Neural cell (in vitro differentiated cells): ENCODE measurements at regions not wholly inside any gene's neighbourhood (a gene's known extent, or its start where the extent isn't known, plus 50 kb on each side); places are given as distances from the start of the nearest gene placed in this dataset.

ENCODE experiments used
- EP300 ChIP-seq: fragments of 450-650 bp; conservative IDR thresholded peaks from 2 replicates; pipeline ENCODE4 v1.6.1; 2014; ENCODE audit warnings: antibody characterized with exemption, mild to moderate bottlenecking, moderate library complexity; ENCODE audit not compliant: poor library complexity, severe bottlenecking
- EZH2 ChIP-seq: fragments of 200-600, 300-800 bp; shearing (Covaris generic), sonication (generic); IDR thresholded peaks from 2 replicates; pipeline ENCODE4 v1.6.1; 2014; ENCODE audit warnings: antibody characterized with exemption, low read length, borderline replicate concordance, mild to moderate bottlenecking; ENCODE audit not compliant: insufficient read depth, poor library complexity, severe bottlenecking
- MXI1 ChIP-seq: fragments of 450-650 bp; conservative IDR thresholded peaks from 2 replicates; pipeline ENCODE4 v1.6.1; 2014; ENCODE audit warnings: antibody characterized with exemption, mild to moderate bottlenecking; ENCODE audit not compliant: poor library complexity, severe bottlenecking
- POLR2AphosphoS5 ChIP-seq: IDR thresholded peaks from 2 replicates; pipeline ENCODE4 v1.6.1; 2012
- RAD21 ChIP-seq: fragments of 450-650 bp; conservative IDR thresholded peaks from 2 replicates; pipeline ENCODE4 v1.6.1; 2014; ENCODE audit warnings: antibody characterized with exemption, mild to moderate bottlenecking, moderate library complexity
- SMC3 ChIP-seq: fragments of 450-650 bp; conservative IDR thresholded peaks from 2 replicates; pipeline ENCODE4 v1.6.1; 2014; ENCODE audit warnings: antibody characterized with exemption, mild to moderate bottlenecking, moderate library complexity; ENCODE audit not compliant: poor library complexity
- TAF1 ChIP-seq: IDR thresholded peaks from 2 replicates; pipeline ENCODE4 v1.6.1; 2012; ENCODE audit warnings: low read depth
- TF ChIP-seq, protein P1 (sequence below): fragments of 450-650 bp; IDR thresholded peaks from 2 replicates; pipeline ENCODE4 v1.5.1; 2014; ENCODE audit warnings: antibody characterized with exemption, mild to moderate bottlenecking, moderate library complexity; ENCODE audit not compliant: poor library complexity, severe bottlenecking
- TF ChIP-seq, protein P2 (sequence below): IDR thresholded peaks from 2 replicates; pipeline ENCODE4 v1.6.1; 2012; ENCODE audit warnings: borderline replicate concordance

DNA sequence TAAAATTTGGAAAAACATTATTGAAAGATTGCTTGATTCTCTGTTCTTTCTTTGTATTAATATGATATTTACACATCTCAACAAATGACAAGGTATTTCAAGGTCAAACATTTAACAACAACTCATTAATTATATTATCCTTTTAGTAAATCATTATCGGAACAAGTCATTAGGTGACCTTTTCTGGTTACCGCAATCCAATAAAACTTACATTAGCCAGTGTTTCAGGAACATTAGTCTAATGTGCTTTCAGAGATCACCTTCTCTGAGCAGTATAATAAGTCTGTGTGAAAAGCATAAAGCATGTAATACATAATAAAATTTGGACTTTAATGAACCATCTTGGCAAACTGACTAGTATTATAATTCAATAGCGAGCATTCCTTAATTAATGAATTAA, 1466.4 kb downstream of the FAM181B start:
- TF ChIP-seq, protein P1, sequence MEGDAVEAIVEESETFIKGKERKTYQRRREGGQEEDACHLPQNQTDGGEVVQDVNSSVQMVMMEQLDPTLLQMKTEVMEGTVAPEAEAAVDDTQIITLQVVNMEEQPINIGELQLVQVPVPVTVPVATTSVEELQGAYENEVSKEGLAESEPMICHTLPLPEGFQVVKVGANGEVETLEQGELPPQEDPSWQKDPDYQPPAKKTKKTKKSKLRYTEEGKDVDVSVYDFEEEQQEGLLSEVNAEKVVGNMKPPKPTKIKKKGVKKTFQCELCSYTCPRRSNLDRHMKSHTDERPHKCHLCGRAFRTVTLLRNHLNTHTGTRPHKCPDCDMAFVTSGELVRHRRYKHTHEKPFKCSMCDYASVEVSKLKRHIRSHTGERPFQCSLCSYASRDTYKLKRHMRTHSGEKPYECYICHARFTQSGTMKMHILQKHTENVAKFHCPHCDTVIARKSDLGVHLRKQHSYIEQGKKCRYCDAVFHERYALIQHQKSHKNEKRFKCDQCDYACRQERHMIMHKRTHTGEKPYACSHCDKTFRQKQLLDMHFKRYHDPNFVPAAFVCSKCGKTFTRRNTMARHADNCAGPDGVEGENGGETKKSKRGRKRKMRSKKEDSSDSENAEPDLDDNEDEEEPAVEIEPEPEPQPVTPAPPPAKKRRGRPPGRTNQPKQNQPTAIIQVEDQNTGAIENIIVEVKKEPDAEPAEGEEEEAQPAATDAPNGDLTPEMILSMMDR = no peak
- no peak for TF ChIP-seq EP300
- TF ChIP-seq SMC3 = no peak
- TF ChIP-seq, protein P2, sequence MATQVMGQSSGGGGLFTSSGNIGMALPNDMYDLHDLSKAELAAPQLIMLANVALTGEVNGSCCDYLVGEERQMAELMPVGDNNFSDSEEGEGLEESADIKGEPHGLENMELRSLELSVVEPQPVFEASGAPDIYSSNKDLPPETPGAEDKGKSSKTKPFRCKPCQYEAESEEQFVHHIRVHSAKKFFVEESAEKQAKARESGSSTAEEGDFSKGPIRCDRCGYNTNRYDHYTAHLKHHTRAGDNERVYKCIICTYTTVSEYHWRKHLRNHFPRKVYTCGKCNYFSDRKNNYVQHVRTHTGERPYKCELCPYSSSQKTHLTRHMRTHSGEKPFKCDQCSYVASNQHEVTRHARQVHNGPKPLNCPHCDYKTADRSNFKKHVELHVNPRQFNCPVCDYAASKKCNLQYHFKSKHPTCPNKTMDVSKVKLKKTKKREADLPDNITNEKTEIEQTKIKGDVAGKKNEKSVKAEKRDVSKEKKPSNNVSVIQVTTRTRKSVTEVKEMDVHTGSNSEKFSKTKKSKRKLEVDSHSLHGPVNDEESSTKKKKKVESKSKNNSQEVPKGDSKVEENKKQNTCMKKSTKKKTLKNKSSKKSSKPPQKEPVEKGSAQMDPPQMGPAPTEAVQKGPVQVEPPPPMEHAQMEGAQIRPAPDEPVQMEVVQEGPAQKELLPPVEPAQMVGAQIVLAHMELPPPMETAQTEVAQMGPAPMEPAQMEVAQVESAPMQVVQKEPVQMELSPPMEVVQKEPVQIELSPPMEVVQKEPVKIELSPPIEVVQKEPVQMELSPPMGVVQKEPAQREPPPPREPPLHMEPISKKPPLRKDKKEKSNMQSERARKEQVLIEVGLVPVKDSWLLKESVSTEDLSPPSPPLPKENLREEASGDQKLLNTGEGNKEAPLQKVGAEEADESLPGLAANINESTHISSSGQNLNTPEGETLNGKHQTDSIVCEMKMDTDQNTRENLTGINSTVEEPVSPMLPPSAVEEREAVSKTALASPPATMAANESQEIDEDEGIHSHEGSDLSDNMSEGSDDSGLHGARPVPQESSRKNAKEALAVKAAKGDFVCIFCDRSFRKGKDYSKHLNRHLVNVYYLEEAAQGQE = no peak
- TF ChIP-seq RAD21 = no peak
- no peak for TF ChIP-seq TAF1
- no peak for TF ChIP-seq MXI1
- no peak for TF ChIP-seq EZH2
- no peak for TF ChIP-seq POLR2AphosphoS5
